OCI-LY7 (cell line): ENCODE measurements at regions not wholly inside any gene's neighbourhood (a gene's known extent, or its start where the extent isn't known, plus 50 kb on each side); places are given as distances from the start of the nearest gene placed in this dataset.

Source experiments
- CTCF ChIP-seq: fragments of 200-600 bp; sonication (generic); conservative IDR thresholded peaks from 2 replicates; pipeline ENCODE4 v1.5.1; 2014; ENCODE audit warnings: mild to moderate bottlenecking, antibody characterized with exemption, low read length, moderate library complexity, mixed read lengths
- EZH2phosphoT487 ChIP-seq: fragments of 200-600 bp; sonication (generic); IDR thresholded peaks from 2 replicates; pipeline ENCODE4 v1.6.1; 2018; ENCODE audit warnings: low read depth, borderline replicate concordance, mild to moderate bottlenecking, mixed run types, antibody characterized with exemption, low read length, moderate library complexity, mixed read lengths

- TF ChIP-seq CTCF: no peak
- no peak for TF ChIP-seq EZH2phosphoT487
Measured at GRCh38 chr16:64065523-64065922, 1056.3 kb downstream of the CDH11 start.
